ENCODE measurements at regions not wholly inside any gene's neighbourhood (a gene's known extent, or its start where the extent isn't known, plus 50 kb on each side); places are given as distances from the start of the nearest gene placed in this dataset.

- H3K36me3 Mint-ChIP-seq (ENCODE audit: low read depth) = peaks cover 37% of the 10 kb centered on the region
- no peak for DNase-seq (ENCODE audit: low spot score)
- Histone ChIP-seq H3K4me3 (no peak overlapping the region), H3K27ac (ENCODE audit: low read depth) (no peak overlapping the region), H3K9me2 (ENCODE audit: insufficient read depth) (no peaks in the 10 kb centered on the region), H3F3A (replicated peaks; ENCODE audit: low read depth) (no peaks in the 10 kb centered on the region), H3K27me3 (ENCODE audit: insufficient read depth) (no peaks in the 10 kb centered on the region), H3K4me2 (no peak overlapping the region), H2AFZ (no peak overlapping the region), H3K36me3 (ENCODE audit: insufficient read depth) (peaks cover 6% of the 10 kb centered on the region; the same call in 1 of the 2 replicates), H3K4me1 (ENCODE audit: insufficient read depth) (no peaks in the 10 kb centered on the region), H4K20me1 (replicated peaks; ENCODE audit: insufficient read depth) (no peaks in the 10 kb centered on the region), H3K79me2 (replicated peaks; ENCODE audit: insufficient read depth) (no peaks in the 10 kb centered on the region)
- no peak overlapping the region for H3K27ac Mint-ChIP-seq
- H3K27me3 Mint-ChIP-seq (ENCODE audit: insufficient read depth, low read depth, poor library complexity) = peaks cover 3% of the 10 kb centered on the region
- no peak overlapping the region for H3K4me3 Mint-ChIP-seq
- TF ChIP-seq CREB1 (CRISPR knock-in tag; IDR thresholded peaks at IDR 0.05; ENCODE audit: low read depth) (no peak), REST (IDR thresholded peaks at IDR 0.05; ENCODE audit: unreplicated experiment) (no peak), JUNB (IDR thresholded peaks at IDR 0.05; ENCODE audit: unreplicated experiment) (no peak), EZH2phosphoT487 (IDR thresholded peaks at IDR 0.05; ENCODE audit: unreplicated experiment) (no peak), EZH2 (IDR thresholded peaks at IDR 0.05; ENCODE audit: low read depth, unreplicated experiment) (no peak), CTCF (conservative IDR thresholded peaks at IDR 0.05; ENCODE audit: low read depth in 2 of 2) (no peak), ZNF462 (CRISPR knock-in tag; IDR thresholded peaks at IDR 0.05) (no peak), NANOG (IDR thresholded peaks at IDR 0.05; ENCODE audit: borderline replicate concordance) (no peak), ZNF331 (CRISPR knock-in tag; IDR thresholded peaks at IDR 0.05; ENCODE audit: low read depth) (no peak), STAT1 (IDR thresholded peaks at IDR 0.05; ENCODE audit: unreplicated experiment) (no peak), ZNF114 (CRISPR knock-in tag; IDR thresholded peaks at IDR 0.05) (no peak), ETS1 (IDR thresholded peaks at IDR 0.05) (no peak), POLR2AphosphoS5 (IDR thresholded peaks at IDR 0.05; ENCODE audit: low read depth) (no peak)
- H3K4me1 Mint-ChIP-seq = no peaks in the 10 kb centered on the region
- H3K9me3 Mint-ChIP-seq = peaks cover 76% of the 10 kb centered on the region
- ATAC-seq = no peak
Observed at GRCh38 chr21:24023402-24023801, 1583.9 kb downstream of the MRPL39 start.

All from GM23338 (cell line).